HEK293T (cell line): ENCODE measurements at regions not wholly inside any gene's neighbourhood (a gene's known extent, or its start where the extent isn't known, plus 50 kb on each side); places are given as distances from the start of the nearest gene placed in this dataset.
"Not testable (repeated sequence)": the region's sequence is repeated elsewhere in the genome, so short reads cannot be mapped to it uniquely, and the experiment has no call there.

ENCODE experiments used
- ELF4 ChIP-seq: fragments of 450-650 bp; IDR thresholded peaks from 2 replicates; pipeline ENCODE4 v1.6.1; 2017; ENCODE audit warnings: antibody characterized with exemption
- FOXA1 ChIP-seq: fragments of 450-650 bp; IDR thresholded peaks from 2 replicates; pipeline ENCODE4 v1.6.1; 2016; ENCODE audit warnings: mild to moderate bottlenecking
- FOXK2 ChIP-seq: fragments of 450-650 bp; IDR thresholded peaks from 2 replicates; pipeline ENCODE4 v1.6.1; 2016; ENCODE audit warnings: mild to moderate bottlenecking
- FOXM1 ChIP-seq: fragments of 450-650 bp; IDR thresholded peaks from 2 replicates; pipeline ENCODE4 v1.6.1; 2017; ENCODE audit warnings: mild to moderate bottlenecking, borderline replicate concordance
- L3MBTL2 ChIP-seq: fragments of 450-650 bp; conservative IDR thresholded peaks from 2 replicates; pipeline ENCODE4 v1.6.1; 2016; ENCODE audit warnings: mild to moderate bottlenecking
- ZNF384 ChIP-seq: fragments of 450-650 bp; IDR thresholded peaks from 2 replicates; pipeline ENCODE4 v1.6.1; 2016

GRCh38 chr2:87476223-87476872 lies 271.5 kb upstream of the PLGLB2 start:
- not testable (repeated sequence) for TF ChIP-seq FOXK2, ZNF384, FOXM1, L3MBTL2, ELF4, FOXA1
